ENCODE measurements at regions not wholly inside any gene's neighbourhood (a gene's known extent, or its start where the extent isn't known, plus 50 kb on each side); places are given as distances from the start of the nearest gene placed in this dataset.

DNA sequence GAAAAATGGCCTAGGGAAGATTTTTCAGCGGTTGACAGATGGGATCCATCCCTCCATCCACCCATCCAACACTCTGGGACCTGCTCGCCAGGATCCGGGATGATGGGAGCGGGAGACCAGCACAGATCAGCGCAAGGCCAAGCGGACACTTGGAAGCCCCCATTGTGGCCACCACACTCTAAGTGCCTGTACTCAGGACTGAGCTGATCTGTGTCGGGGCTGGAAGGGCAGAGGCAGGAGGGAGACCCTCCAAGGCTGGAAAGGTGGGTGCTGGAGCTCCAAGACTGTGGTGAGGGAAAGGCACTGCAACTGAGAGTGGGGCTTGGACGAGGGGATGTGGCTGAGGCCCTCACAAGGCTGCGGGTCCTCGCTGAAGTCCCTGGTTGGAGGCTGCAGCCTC is 91.8 kb upstream of the TRPM1 start:
- TF ChIP-seq, protein P1, sequence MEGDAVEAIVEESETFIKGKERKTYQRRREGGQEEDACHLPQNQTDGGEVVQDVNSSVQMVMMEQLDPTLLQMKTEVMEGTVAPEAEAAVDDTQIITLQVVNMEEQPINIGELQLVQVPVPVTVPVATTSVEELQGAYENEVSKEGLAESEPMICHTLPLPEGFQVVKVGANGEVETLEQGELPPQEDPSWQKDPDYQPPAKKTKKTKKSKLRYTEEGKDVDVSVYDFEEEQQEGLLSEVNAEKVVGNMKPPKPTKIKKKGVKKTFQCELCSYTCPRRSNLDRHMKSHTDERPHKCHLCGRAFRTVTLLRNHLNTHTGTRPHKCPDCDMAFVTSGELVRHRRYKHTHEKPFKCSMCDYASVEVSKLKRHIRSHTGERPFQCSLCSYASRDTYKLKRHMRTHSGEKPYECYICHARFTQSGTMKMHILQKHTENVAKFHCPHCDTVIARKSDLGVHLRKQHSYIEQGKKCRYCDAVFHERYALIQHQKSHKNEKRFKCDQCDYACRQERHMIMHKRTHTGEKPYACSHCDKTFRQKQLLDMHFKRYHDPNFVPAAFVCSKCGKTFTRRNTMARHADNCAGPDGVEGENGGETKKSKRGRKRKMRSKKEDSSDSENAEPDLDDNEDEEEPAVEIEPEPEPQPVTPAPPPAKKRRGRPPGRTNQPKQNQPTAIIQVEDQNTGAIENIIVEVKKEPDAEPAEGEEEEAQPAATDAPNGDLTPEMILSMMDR (IDR thresholded peaks at IDR 0.05): no peak
- no peak for TF ChIP-seq POLR2A (IDR thresholded peaks at IDR 0.05)

Measured in testis (tissue), 2 donors.